ENCODE measurements at regions not wholly inside any gene's neighbourhood (a gene's known extent, or its start where the extent isn't known, plus 50 kb on each side); places are given as distances from the start of the nearest gene placed in this dataset.

GRCh38 chr3:189042832-189043231, 128.9 kb upstream of the TPRG1 start:
- no peak overlapping the region for H3K4me3 Mint-ChIP-seq
- peaks cover 0 to 5% of the 10 kb centered on the region in 2 donors for H3K27me3 Mint-ChIP-seq
- peaks cover 9 to 17% of the 10 kb centered on the region in 2 donors for H3K4me1 Mint-ChIP-seq (ENCODE audit: low read depth in 2 of 2)
- DNase-seq (ENCODE audit: low spot score), result no peak
- no peaks in the 10 kb centered on the region for H3K36me3 Mint-ChIP-seq
- H3K9me3 Mint-ChIP-seq, result no peaks in the 10 kb centered on the region
- H3K27ac Mint-ChIP-seq, result no peak overlapping the region
- ATAC-seq, result no peak

- DNase-seq (ENCODE audit: low spot score), result no peak
- peaks cover 0 to 14% of the 10 kb centered on the region in 2 donors for H3K27me3 Mint-ChIP-seq
- H3K27ac Mint-ChIP-seq, result peak overlapping the region; percentile 40 to 72
- H3K36me3 Mint-ChIP-seq, result peaks cover 7% of the 10 kb centered on the region
- peak overlapping the region; percentile 62 for H3K4me3 Mint-ChIP-seq
- peaks cover 10 to 21% of the 10 kb centered on the region in 2 donors for H3K4me1 Mint-ChIP-seq (ENCODE audit: low read depth in 2 of 2)
- ATAC-seq, result peak in 1 of 2 donors; percentile 61
- H3K9me3 Mint-ChIP-seq, result no peaks in the 10 kb centered on the region
Observed at GRCh38 chr3:189049458-189050236, 122.1 kb upstream of the TPRG1 start.

- DNase-seq (ENCODE audit: low spot score) (no peak), ATAC-seq (no peak)
- H3K36me3 Mint-ChIP-seq, result peaks cover 7% of the 10 kb centered on the region
- no peak overlapping the region for H3K4me3 Mint-ChIP-seq
- H3K4me1 Mint-ChIP-seq (ENCODE audit: low read depth in 2 of 2), result peaks cover 10 to 21% of the 10 kb centered on the region in 2 donors
- no peaks in the 10 kb centered on the region for H3K9me3 Mint-ChIP-seq
- no peak overlapping the region for H3K27ac Mint-ChIP-seq
- peaks cover 0 to 15% of the 10 kb centered on the region in 2 donors for H3K27me3 Mint-ChIP-seq
Observed at GRCh38 chr3:189053322-189053721, 118.4 kb upstream of the TPRG1 start.

GRCh38 chr3:189056646-189057335, 115.0 kb upstream of the TPRG1 start:
- Mint-ChIP-seq H3K4me3 (no peak overlapping the region), H3K27me3 (peaks cover 16 to 28% of the 10 kb centered on the region in 2 donors), H3K9me3 (no peaks in the 10 kb centered on the region), H3K36me3 (peaks cover 14% of the 10 kb centered on the region), H3K4me1 (ENCODE audit: low read depth in 2 of 2) (no peaks in the 10 kb centered on the region), H3K27ac (no peak overlapping the region)
- DNase-seq (ENCODE audit: low spot score), result no peak
- ATAC-seq, result no peak

- peaks cover 3% of the 10 kb centered on the region for H3K9me3 Mint-ChIP-seq
- no peak for DNase-seq (ENCODE audit: low spot score)
- no peak overlapping the region for H3K4me3 Mint-ChIP-seq
- ATAC-seq, result no peak
- H3K4me1 Mint-ChIP-seq (ENCODE audit: low read depth in 2 of 2), result no peaks in the 10 kb centered on the region
- H3K36me3 Mint-ChIP-seq, result peaks cover 20% of the 10 kb centered on the region
- H3K27me3 Mint-ChIP-seq, result peaks cover 22 to 28% of the 10 kb centered on the region in 2 donors
- H3K27ac Mint-ChIP-seq, result no peak overlapping the region
Observed at GRCh38 chr3:189057369-189057768, 114.4 kb upstream of the TPRG1 start.

- no peaks in the 10 kb centered on the region for H3K4me1 Mint-ChIP-seq (ENCODE audit: low read depth in 2 of 2)
Observed at GRCh38 chr3:189058071-189058470, 113.7 kb upstream of the TPRG1 start.

GRCh38 chr3:189070965-189071364, 100.8 kb upstream of the TPRG1 start:
- Mint-ChIP-seq H3K4me3 (no peak overlapping the region), H3K9me3 (peaks cover 4% of the 10 kb centered on the region), H3K36me3 (no peaks in the 10 kb centered on the region), H3K27ac (no peak overlapping the region), H3K4me1 (ENCODE audit: low read depth in 2 of 2) (peaks cover 0 to 5% of the 10 kb centered on the region in 2 donors), H3K27me3 (peaks cover 13 to 16% of the 10 kb centered on the region in 2 donors)
- no peak for DNase-seq (ENCODE audit: low spot score)
- no peak for ATAC-seq

More at GRCh38 chr3:189058071-189058470, 113.7 kb upstream of the TPRG1 start:
- no peak overlapping the region for H3K4me3 Mint-ChIP-seq
- DNase-seq (ENCODE audit: low spot score) (no peak), ATAC-seq (no peak)
- H3K27ac Mint-ChIP-seq, result no peak overlapping the region
- peaks cover 23 to 28% of the 10 kb centered on the region in 2 donors for H3K27me3 Mint-ChIP-seq
- peaks cover 3% of the 10 kb centered on the region for H3K9me3 Mint-ChIP-seq
- H3K36me3 Mint-ChIP-seq, result peaks cover 20% of the 10 kb centered on the region

- peaks cover 0 to 5% of the 10 kb centered on the region in 2 donors for H3K4me1 Mint-ChIP-seq (ENCODE audit: low read depth in 2 of 2)
- no peak overlapping the region for H3K27ac Mint-ChIP-seq
- no peak for DNase-seq (ENCODE audit: low spot score)
- ATAC-seq, result peak; percentile 63 to 86
- H3K9me3 Mint-ChIP-seq, result peaks cover 4% of the 10 kb centered on the region
- H3K27me3 Mint-ChIP-seq, result peaks cover 10 to 15% of the 10 kb centered on the region in 2 donors
- no peak overlapping the region for H3K4me3 Mint-ChIP-seq
- no peaks in the 10 kb centered on the region for H3K36me3 Mint-ChIP-seq
Observed at GRCh38 chr3:189071446-189071845, 100.3 kb upstream of the TPRG1 start.

GRCh38 chr3:189076449-189076848, 95.3 kb upstream of the TPRG1 start:
- Mint-ChIP-seq H3K27ac (no peak overlapping the region), H3K4me3 (no peak overlapping the region), H3K9me3 (no peaks in the 10 kb centered on the region), H3K4me1 (ENCODE audit: low read depth in 2 of 2) (peaks cover 0 to 2% of the 10 kb centered on the region in 2 donors), H3K27me3 (peaks cover 6 to 9% of the 10 kb centered on the region in 2 donors), H3K36me3 (no peaks in the 10 kb centered on the region)
- ATAC-seq (no peak), DNase-seq (ENCODE audit: low spot score) (no peak)

GRCh38 chr3:189080745-189081144, 91.0 kb upstream of the TPRG1 start:
- Mint-ChIP-seq H3K9me3 (no peaks in the 10 kb centered on the region), H3K27ac (no peak overlapping the region), H3K27me3 (peaks cover 4 to 6% of the 10 kb centered on the region in 2 donors), H3K4me1 (ENCODE audit: low read depth in 2 of 2) (peaks cover 5 to 6% of the 10 kb centered on the region in 2 donors), H3K4me3 (no peak overlapping the region), H3K36me3 (no peaks in the 10 kb centered on the region)
- DNase-seq (ENCODE audit: low spot score), result no peak
- ATAC-seq, result no peak

GRCh38 chr3:189082666-189083427, 88.9 kb upstream of the TPRG1 start:
- no peak for DNase-seq (ENCODE audit: low spot score)
- H3K4me1 Mint-ChIP-seq (ENCODE audit: low read depth in 2 of 2), result peaks cover 5 to 6% of the 10 kb centered on the region in 2 donors
- H3K4me3 Mint-ChIP-seq, result no peak overlapping the region
- no peaks in the 10 kb centered on the region for H3K36me3 Mint-ChIP-seq
- H3K27me3 Mint-ChIP-seq, result peaks cover 7 to 12% of the 10 kb centered on the region in 2 donors
- no peaks in the 10 kb centered on the region for H3K9me3 Mint-ChIP-seq
- no peak for ATAC-seq
- H3K27ac Mint-ChIP-seq, result no peak overlapping the region

GRCh38 chr3:189084620-189085019, 87.2 kb upstream of the TPRG1 start:
- H3K36me3 Mint-ChIP-seq, result no peaks in the 10 kb centered on the region
- H3K4me1 Mint-ChIP-seq (ENCODE audit: low read depth in 2 of 2), result peaks cover 5 to 6% of the 10 kb centered on the region in 2 donors
- no peak for ATAC-seq
- H3K4me3 Mint-ChIP-seq, result no peak overlapping the region
- peaks cover 14 to 19% of the 10 kb centered on the region in 2 donors for H3K27me3 Mint-ChIP-seq
- DNase-seq (ENCODE audit: low spot score), result no peak
- no peak overlapping the region for H3K27ac Mint-ChIP-seq
- no peaks in the 10 kb centered on the region for H3K9me3 Mint-ChIP-seq

- H3K9me3 Mint-ChIP-seq, result no peaks in the 10 kb centered on the region
- ATAC-seq, result no peak
- DNase-seq (ENCODE audit: low spot score), result no peak
- H3K27me3 Mint-ChIP-seq, result peaks cover 34 to 43% of the 10 kb centered on the region in 2 donors
- H3K4me1 Mint-ChIP-seq (ENCODE audit: low read depth in 2 of 2), result no peaks in the 10 kb centered on the region
- no peaks in the 10 kb centered on the region for H3K36me3 Mint-ChIP-seq
- H3K4me3 Mint-ChIP-seq, result no peak overlapping the region
- H3K27ac Mint-ChIP-seq, result no peak overlapping the region
Observed at GRCh38 chr3:189092547-189092946, 79.2 kb upstream of the TPRG1 start.

All from natural killer cell treated with Interleukin-12 subunit alpha and Interleukin-12 subunit beta and Interleukin-15 and Interleukin-18, amount 100 ng/mL, for 72 hours (primary cell).